ENCODE measurements at regions not wholly inside any gene's neighbourhood (a gene's known extent, or its start where the extent isn't known, plus 50 kb on each side); places are given as distances from the start of the nearest gene placed in this dataset.

DNA sequence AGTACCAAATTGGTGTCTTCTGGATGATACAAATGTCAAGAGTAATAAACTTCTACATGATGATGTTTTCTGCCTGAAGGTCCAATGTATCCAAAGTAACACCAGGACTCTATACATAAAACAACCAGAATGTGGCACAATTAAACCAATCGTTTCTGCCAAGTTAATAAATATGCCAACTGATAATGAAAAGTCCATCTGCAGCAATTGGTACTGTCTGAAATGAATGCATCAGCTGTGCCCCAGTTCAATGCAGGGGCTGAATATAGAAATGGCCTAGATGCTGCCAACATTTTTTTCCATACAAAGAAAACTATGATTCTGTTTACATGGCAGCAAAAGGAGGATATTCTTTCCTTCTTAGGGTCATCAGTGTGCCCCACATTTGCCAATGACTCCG is 137.2 kb upstream of the LSM8 start:
- TF ChIP-seq CTCF (conservative IDR thresholded peaks at IDR 0.05), result no peak
- no peak overlapping the region for H3K4me3 Mint-ChIP-seq
- no peaks in the 10 kb centered on the region for H3K9me3 Mint-ChIP-seq
- no peaks in the 10 kb centered on the region for H3K9me3 ChIP-seq (ENCODE audit: control insufficient read depth, low read length)
- H3K9ac ChIP-seq (ENCODE audit: extremely low read depth, low read length, poor library complexity, severe bottlenecking), result no peak overlapping the region
- no peaks in the 10 kb centered on the region for H3K27me3 Mint-ChIP-seq (ENCODE audit: insufficient read depth)
- WGBS, 2 experiments (ENCODE audit: insufficient coverage in 1 of 2, insufficient read length in 1 of 2), result 88% methylated on average over 2 of the region's 2 CpGs; no CpG with 5 or more reads in 1 of the 2 experiments
- H3K4me3 ChIP-seq (ENCODE audit: low read length), result no peak overlapping the region
- no peak overlapping the region for H3K27ac ChIP-seq (ENCODE audit: low read depth, low read length)
- no peak for DNase-seq
- H3K4me1 ChIP-seq (ENCODE audit: control insufficient read depth, insufficient read depth, low read length), result no peaks in the 10 kb centered on the region
- no peak overlapping the region for H3K27ac Mint-ChIP-seq
- H3K4me1 Mint-ChIP-seq, result no peaks in the 10 kb centered on the region
- no peaks in the 10 kb centered on the region for H3K27me3 ChIP-seq (ENCODE audit: control insufficient read depth, insufficient read depth, low read length, poor library complexity, severe bottlenecking)
- H3K36me3 ChIP-seq (ENCODE audit: control insufficient read depth, insufficient read depth, low read length), result no peaks in the 10 kb centered on the region
- H3K36me3 Mint-ChIP-seq (ENCODE audit: low read depth), result no peaks in the 10 kb centered on the region

GRCh38 chr7:118052336-118052735 is 131.6 kb upstream of the LSM8 start:
- Mint-ChIP-seq H3K4me1 (no peaks in the 10 kb centered on the region), H3K9me3 (no peaks in the 10 kb centered on the region), H3K36me3 (ENCODE audit: low read depth) (no peaks in the 10 kb centered on the region), H3K4me3 (no peak overlapping the region), H3K27ac (no peak overlapping the region), H3K27me3 (ENCODE audit: insufficient read depth) (no peaks in the 10 kb centered on the region)
- H3K36me3 ChIP-seq (ENCODE audit: control insufficient read depth, insufficient read depth, low read length), result no peaks in the 10 kb centered on the region
- H3K9me3 ChIP-seq (ENCODE audit: control insufficient read depth, low read length), result no peaks in the 10 kb centered on the region
- DNase-seq, result no peak
- H3K27ac ChIP-seq (ENCODE audit: low read depth, low read length), result no peak overlapping the region
- no peaks in the 10 kb centered on the region for H3K27me3 ChIP-seq (ENCODE audit: control insufficient read depth, insufficient read depth, low read length, poor library complexity, severe bottlenecking)
- 78 to 81% methylated on average over 6 of the region's 6 CpGs for WGBS, 2 experiments (ENCODE audit: insufficient coverage in 1 of 2, insufficient read length in 1 of 2)
- no peaks in the 10 kb centered on the region for H3K4me1 ChIP-seq (ENCODE audit: control insufficient read depth, insufficient read depth, low read length)
- no peak overlapping the region for H3K4me3 ChIP-seq (ENCODE audit: low read length)
- no peak overlapping the region for H3K9ac ChIP-seq (ENCODE audit: extremely low read depth, low read length, poor library complexity, severe bottlenecking)
- TF ChIP-seq CTCF (conservative IDR thresholded peaks at IDR 0.05), result no peak

- H3K9ac ChIP-seq (ENCODE audit: extremely low read depth, low read length, poor library complexity, severe bottlenecking), result no peak overlapping the region
- H3K9me3 ChIP-seq (ENCODE audit: control insufficient read depth, low read length), result no peaks in the 10 kb centered on the region
- no peak overlapping the region for H3K4me3 Mint-ChIP-seq
- no peak for DNase-seq
- H3K4me1 Mint-ChIP-seq, result no peaks in the 10 kb centered on the region
- no peaks in the 10 kb centered on the region for H3K4me1 ChIP-seq (ENCODE audit: control insufficient read depth, insufficient read depth, low read length)
- no peak overlapping the region for H3K27ac Mint-ChIP-seq
- no peak overlapping the region for H3K4me3 ChIP-seq (ENCODE audit: low read length)
- no peak overlapping the region for H3K27ac ChIP-seq (ENCODE audit: low read depth, low read length)
- WGBS, 2 experiments (ENCODE audit: insufficient coverage in 1 of 2, insufficient read length in 1 of 2), result 95 to 100% methylated on average over 2 to 4 of the region's 4 CpGs
- H3K9me3 Mint-ChIP-seq, result no peaks in the 10 kb centered on the region
- H3K36me3 Mint-ChIP-seq (ENCODE audit: low read depth), result no peaks in the 10 kb centered on the region
- no peaks in the 10 kb centered on the region for H3K36me3 ChIP-seq (ENCODE audit: control insufficient read depth, insufficient read depth, low read length)
- no peak for TF ChIP-seq CTCF (conservative IDR thresholded peaks at IDR 0.05)
- no peaks in the 10 kb centered on the region for H3K27me3 ChIP-seq (ENCODE audit: control insufficient read depth, insufficient read depth, low read length, poor library complexity, severe bottlenecking)
- no peaks in the 10 kb centered on the region for H3K27me3 Mint-ChIP-seq (ENCODE audit: insufficient read depth)
Observed at GRCh38 chr7:118053353-118053752, 130.6 kb upstream of the LSM8 start.
